HG02938 (cell line): ENCODE measurements at regions not wholly inside any gene's neighbourhood (a gene's known extent, or its start where the extent isn't known, plus 50 kb on each side); places are given as distances from the start of the nearest gene placed in this dataset.

ENCODE experiments used
- ATAC-seq: cut with Tn5 transposase; IDR thresholded peaks from one replicate; pipeline ENCODE4 v1.9.1; 2021; ENCODE audit warnings: mild to moderate bottlenecking, moderate library complexity; ENCODE audit not compliant: unreplicated experiment

- no peak for ATAC-seq
Measured at GRCh38 chr16:49084628-49085390, 196.8 kb downstream of the CBLN1 start.

GRCh38 chr16:49081554-49081953 is 200.1 kb downstream of the CBLN1 start:
- ATAC-seq, result no peak

GRCh38 chr16:49081086-49081485 is 200.6 kb downstream of the CBLN1 start:
- ATAC-seq, result no peak

GRCh38 chr16:49078571-49078970 is 203.1 kb downstream of the CBLN1 start:
- ATAC-seq, result no peak

- no peak for ATAC-seq
Measured at GRCh38 chr16:49078104-49078503, 203.5 kb downstream of the CBLN1 start.

GRCh38 chr16:49075709-49076108 is 205.9 kb downstream of the CBLN1 start:
- no peak for ATAC-seq

- ATAC-seq, result no peak
Measured at GRCh38 chr16:49068224-49068623, 213.4 kb downstream of the CBLN1 start.

GRCh38 chr16:49067776-49068175 is 213.9 kb downstream of the CBLN1 start:
- no peak for ATAC-seq

GRCh38 chr16:49061137-49061714 is 220.4 kb downstream of the CBLN1 start:
- ATAC-seq, result no peak

GRCh38 chr16:49060728-49061127 is 220.9 kb downstream of the CBLN1 start:
- no peak for ATAC-seq

GRCh38 chr16:49058382-49058781 is 223.3 kb downstream of the CBLN1 start:
- no peak for ATAC-seq

GRCh38 chr16:49057936-49058335 is 223.7 kb downstream of the CBLN1 start:
- ATAC-seq, result no peak

- no peak for ATAC-seq
Measured at GRCh38 chr16:49057391-49057790, 224.2 kb downstream of the CBLN1 start.

- no peak for ATAC-seq
Measured at GRCh38 chr16:49056546-49056945, 225.1 kb downstream of the CBLN1 start.

GRCh38 chr16:49055824-49056545 is 225.7 kb downstream of the CBLN1 start:
- ATAC-seq, result no peak

- no peak for ATAC-seq
Measured at GRCh38 chr16:49055291-49055690, 226.3 kb downstream of the CBLN1 start.

- no peak for ATAC-seq
Measured at GRCh38 chr16:49054606-49055005, 227.0 kb downstream of the CBLN1 start.

GRCh38 chr16:49052846-49053245 is 228.8 kb downstream of the CBLN1 start:
- ATAC-seq, result no peak

GRCh38 chr16:49051576-49051975 is 230.1 kb downstream of the CBLN1 start:
- ATAC-seq, result no peak

- no peak for ATAC-seq
Measured at GRCh38 chr16:49050607-49051006, 231.0 kb downstream of the CBLN1 start.

GRCh38 chr16:49049644-49050043 is 232.0 kb downstream of the CBLN1 start:
- ATAC-seq, result no peak

- ATAC-seq, result no peak
Measured at GRCh38 chr16:49049191-49049590, 232.4 kb downstream of the CBLN1 start.
